ENCODE measurements at regions not wholly inside any gene's neighbourhood (a gene's known extent, or its start where the extent isn't known, plus 50 kb on each side); places are given as distances from the start of the nearest gene placed in this dataset.

- TF ChIP-seq, protein P1, sequence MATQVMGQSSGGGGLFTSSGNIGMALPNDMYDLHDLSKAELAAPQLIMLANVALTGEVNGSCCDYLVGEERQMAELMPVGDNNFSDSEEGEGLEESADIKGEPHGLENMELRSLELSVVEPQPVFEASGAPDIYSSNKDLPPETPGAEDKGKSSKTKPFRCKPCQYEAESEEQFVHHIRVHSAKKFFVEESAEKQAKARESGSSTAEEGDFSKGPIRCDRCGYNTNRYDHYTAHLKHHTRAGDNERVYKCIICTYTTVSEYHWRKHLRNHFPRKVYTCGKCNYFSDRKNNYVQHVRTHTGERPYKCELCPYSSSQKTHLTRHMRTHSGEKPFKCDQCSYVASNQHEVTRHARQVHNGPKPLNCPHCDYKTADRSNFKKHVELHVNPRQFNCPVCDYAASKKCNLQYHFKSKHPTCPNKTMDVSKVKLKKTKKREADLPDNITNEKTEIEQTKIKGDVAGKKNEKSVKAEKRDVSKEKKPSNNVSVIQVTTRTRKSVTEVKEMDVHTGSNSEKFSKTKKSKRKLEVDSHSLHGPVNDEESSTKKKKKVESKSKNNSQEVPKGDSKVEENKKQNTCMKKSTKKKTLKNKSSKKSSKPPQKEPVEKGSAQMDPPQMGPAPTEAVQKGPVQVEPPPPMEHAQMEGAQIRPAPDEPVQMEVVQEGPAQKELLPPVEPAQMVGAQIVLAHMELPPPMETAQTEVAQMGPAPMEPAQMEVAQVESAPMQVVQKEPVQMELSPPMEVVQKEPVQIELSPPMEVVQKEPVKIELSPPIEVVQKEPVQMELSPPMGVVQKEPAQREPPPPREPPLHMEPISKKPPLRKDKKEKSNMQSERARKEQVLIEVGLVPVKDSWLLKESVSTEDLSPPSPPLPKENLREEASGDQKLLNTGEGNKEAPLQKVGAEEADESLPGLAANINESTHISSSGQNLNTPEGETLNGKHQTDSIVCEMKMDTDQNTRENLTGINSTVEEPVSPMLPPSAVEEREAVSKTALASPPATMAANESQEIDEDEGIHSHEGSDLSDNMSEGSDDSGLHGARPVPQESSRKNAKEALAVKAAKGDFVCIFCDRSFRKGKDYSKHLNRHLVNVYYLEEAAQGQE (tag by site-specific recombination; IDR thresholded peaks at IDR 0.05), result no peak
- TF ChIP-seq SP2 (tag by site-specific recombination; IDR thresholded peaks at IDR 0.05) (no peak), REPIN1 (tag by site-specific recombination; IDR thresholded peaks at IDR 0.05; ENCODE audit: low read depth) (no peak), ZNF121 (tag by site-specific recombination; IDR thresholded peaks at IDR 0.05) (no peak), CTCF (tag by site-specific recombination; IDR thresholded peaks at IDR 0.05) (no peak), ZNF202 (tag by site-specific recombination; IDR thresholded peaks at IDR 0.05; ENCODE audit: borderline replicate concordance) (no peak), ZNF184 (tag by site-specific recombination; IDR thresholded peaks at IDR 0.05) (no peak), ZNF768 (tag by site-specific recombination; IDR thresholded peaks at IDR 0.05) (no peak), BCL11A (tag by site-specific recombination; IDR thresholded peaks at IDR 0.05; ENCODE audit: low read depth) (no peak), ZNF645 (tag by site-specific recombination; IDR thresholded peaks at IDR 0.05) (no peak), ZNF544 (tag by site-specific recombination; IDR thresholded peaks at IDR 0.05) (no peak)
- TF ChIP-seq, protein P2, sequence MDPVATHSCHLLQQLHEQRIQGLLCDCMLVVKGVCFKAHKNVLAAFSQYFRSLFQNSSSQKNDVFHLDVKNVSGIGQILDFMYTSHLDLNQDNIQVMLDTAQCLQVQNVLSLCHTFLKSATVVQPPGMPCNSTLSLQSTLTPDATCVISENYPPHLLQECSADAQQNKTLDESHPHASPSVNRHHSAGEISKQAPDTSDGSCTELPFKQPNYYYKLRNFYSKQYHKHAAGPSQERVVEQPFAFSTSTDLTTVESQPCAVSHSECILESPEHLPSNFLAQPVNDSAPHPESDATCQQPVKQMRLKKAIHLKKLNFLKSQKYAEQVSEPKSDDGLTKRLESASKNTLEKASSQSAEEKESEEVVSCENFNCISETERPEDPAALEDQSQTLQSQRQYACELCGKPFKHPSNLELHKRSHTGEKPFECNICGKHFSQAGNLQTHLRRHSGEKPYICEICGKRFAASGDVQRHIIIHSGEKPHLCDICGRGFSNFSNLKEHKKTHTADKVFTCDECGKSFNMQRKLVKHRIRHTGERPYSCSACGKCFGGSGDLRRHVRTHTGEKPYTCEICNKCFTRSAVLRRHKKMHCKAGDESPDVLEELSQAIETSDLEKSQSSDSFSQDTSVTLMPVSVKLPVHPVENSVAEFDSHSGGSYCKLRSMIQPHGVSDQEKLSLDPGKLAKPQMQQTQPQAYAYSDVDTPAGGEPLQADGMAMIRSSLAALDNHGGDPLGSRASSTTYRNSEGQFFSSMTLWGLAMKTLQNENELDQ (tag by site-specific recombination; IDR thresholded peaks at IDR 0.05; ENCODE audit: low read depth), result no peak
These were observed 67.3 kb upstream of the TYRP1 start for GRCh38 chr9:12625844-12626243.

Measured in HEK293 (cell line).